B cell (primary cell): ENCODE measurements at regions not wholly inside any gene's neighbourhood (a gene's known extent, or its start where the extent isn't known, plus 50 kb on each side); places are given as distances from the start of the nearest gene placed in this dataset.

Experiments used
- CTCF ChIP-seq: fragments of 200-600 bp; IDR thresholded peaks from one replicate; pipeline ENCODE4 v1.8.0; 2022; ENCODE audit warnings: antibody characterized with exemption, mild to moderate bottlenecking
- EZH2 ChIP-seq: IDR thresholded peaks from 2 replicates; pipeline ENCODE4 v1.6.1; 2012; ENCODE audit warnings: borderline replicate concordance, low read depth, mild to moderate bottlenecking, moderate library complexity, low read length; ENCODE audit not compliant: insufficient read depth, poor library complexity, severe bottlenecking

DNA sequence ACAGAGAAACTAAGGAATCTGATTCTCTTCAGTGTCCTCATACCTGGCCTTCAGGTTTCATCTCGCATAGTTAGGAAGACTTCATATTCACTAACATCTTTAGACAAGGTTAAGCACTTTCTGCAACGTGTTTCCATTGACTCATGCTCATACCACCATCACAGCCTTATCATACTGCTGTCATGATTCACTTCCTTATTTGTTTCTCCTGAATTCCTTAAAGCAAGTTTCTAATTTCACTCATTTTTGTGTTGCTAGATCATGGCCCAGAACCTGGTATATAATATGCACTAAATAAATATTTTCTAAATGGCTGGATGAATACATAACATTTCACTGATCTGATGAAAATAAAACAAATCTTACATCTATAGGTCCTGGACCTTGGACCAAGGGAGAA lies 472.9 kb downstream of the PRELID2 start:
- no peak for TF ChIP-seq EZH2
- no peak for TF ChIP-seq CTCF
